ENCODE measurements at regions not wholly inside any gene's neighbourhood (a gene's known extent, or its start where the extent isn't known, plus 50 kb on each side); places are given as distances from the start of the nearest gene placed in this dataset.

GRCh38 chrX:13123857-13124345 is 79.5 kb upstream of the FAM9C start:
- Mint-ChIP-seq H3K9me3 (peaks cover 0 to 2% (median 0%) of the 10 kb centered on the region in 3 donors), H3K4me1 (peaks cover 8 to 12% (median 8%) of the 10 kb centered on the region in 3 donors), H3K27me3 (peaks cover 8% of the 10 kb centered on the region), H3K36me3 (no peaks in the 10 kb centered on the region), H3K27ac (peak overlapping the region in 2 of 3 donors; percentile 21 to 80), H3K4me3 (peak overlapping the region in 2 of 4 donors; percentile 34 to 82)

- Mint-ChIP-seq H3K4me1 (peaks cover 8 to 12% (median 8%) of the 10 kb centered on the region in 3 donors), H3K9me3 (peaks cover 0 to 2% (median 0%) of the 10 kb centered on the region in 3 donors), H3K27me3 (peaks cover 8% of the 10 kb centered on the region), H3K27ac (peak overlapping the region in 2 of 3 donors; percentile 71 to 80), H3K36me3 (no peaks in the 10 kb centered on the region), H3K4me3 (peak overlapping the region in 2 of 4 donors; percentile 34 to 82)
Measured at GRCh38 chrX:13123247-13123856, 78.9 kb upstream of the FAM9C start.

- peaks cover under 1 to 10% (median 5%) of the 10 kb centered on the region in 3 donors for H3K9me3 Mint-ChIP-seq
- no peak overlapping the region for H3K27ac Mint-ChIP-seq
- H3K4me1 Mint-ChIP-seq = peaks cover 8 to 12% (median 8%) of the 10 kb centered on the region in 3 donors
Measured at GRCh38 chrX:13121020-13121555, 76.7 kb upstream of the FAM9C start.

GRCh38 chrX:13120017-13120416 is 75.6 kb upstream of the FAM9C start:
- Mint-ChIP-seq H3K9me3 (peaks cover 0 to 10% (median 5%) of the 10 kb centered on the region in 3 donors), H3K36me3 (peaks cover 2% of the 10 kb centered on the region), H3K27me3 (peaks cover 15% of the 10 kb centered on the region), H3K27ac (peak overlapping the region in 1 of 3 donors; percentile 35), H3K4me1 (peaks cover 8 to 12% (median 8%) of the 10 kb centered on the region in 3 donors), H3K4me3 (no peak overlapping the region)

More at GRCh38 chrX:13121020-13121555, 76.7 kb upstream of the FAM9C start:
- Mint-ChIP-seq H3K27me3 (peaks cover 15% of the 10 kb centered on the region), H3K4me3 (no peak overlapping the region), H3K36me3 (peaks cover 2% of the 10 kb centered on the region)

- Mint-ChIP-seq H3K27me3 (peaks cover 15% of the 10 kb centered on the region), H3K4me1 (peaks cover 5 to 8% (median 8%) of the 10 kb centered on the region in 3 donors), H3K36me3 (peaks cover 2% of the 10 kb centered on the region), H3K27ac (no peak overlapping the region), H3K4me3 (no peak overlapping the region), H3K9me3 (peaks cover 0 to 10% (median 5%) of the 10 kb centered on the region in 3 donors)
Measured at GRCh38 chrX:13119386-13119785, 75.0 kb upstream of the FAM9C start.

- peaks cover 3% of the 10 kb centered on the region for H3K36me3 Mint-ChIP-seq
- peaks cover 12% of the 10 kb centered on the region for H3K27me3 Mint-ChIP-seq
- H3K9me3 Mint-ChIP-seq = peaks cover 0 to 10% (median 5%) of the 10 kb centered on the region in 3 donors
- no peak overlapping the region for H3K27ac Mint-ChIP-seq
- H3K4me1 Mint-ChIP-seq = no peaks in the 10 kb centered on the region
- no peak overlapping the region for H3K4me3 Mint-ChIP-seq
Measured at GRCh38 chrX:13115146-13115855, 70.9 kb upstream of the FAM9C start.

- Mint-ChIP-seq H3K4me3 (no peak overlapping the region), H3K4me1 (no peaks in the 10 kb centered on the region), H3K27me3 (peaks cover 5% of the 10 kb centered on the region), H3K9me3 (peaks cover 0 to 8% (median 7%) of the 10 kb centered on the region in 3 donors), H3K36me3 (peaks cover 4% of the 10 kb centered on the region), H3K27ac (no peak overlapping the region)
Measured at GRCh38 chrX:13112499-13112898, 68.1 kb upstream of the FAM9C start.

- Mint-ChIP-seq H3K27ac (no peak overlapping the region), H3K4me3 (no peak overlapping the region), H3K36me3 (peaks cover 3% of the 10 kb centered on the region), H3K4me1 (no peaks in the 10 kb centered on the region), H3K27me3 (peaks cover 6% of the 10 kb centered on the region), H3K9me3 (peaks cover 0 to 2% (median 0%) of the 10 kb centered on the region in 3 donors)
Measured at GRCh38 chrX:13110433-13111324, 66.3 kb upstream of the FAM9C start.

- peaks cover 0 to 2% (median 0%) of the 10 kb centered on the region in 3 donors for H3K9me3 Mint-ChIP-seq
- H3K27me3 Mint-ChIP-seq = peaks cover 8% of the 10 kb centered on the region
- H3K4me1 Mint-ChIP-seq = no peaks in the 10 kb centered on the region
- no peak overlapping the region for H3K4me3 Mint-ChIP-seq
- H3K36me3 Mint-ChIP-seq = peaks cover 3% of the 10 kb centered on the region
- H3K27ac Mint-ChIP-seq = no peak overlapping the region
Measured at GRCh38 chrX:13109817-13110216, 65.4 kb upstream of the FAM9C start.

GRCh38 chrX:13103914-13104274 is 59.5 kb upstream of the FAM9C start:
- H3K27me3 Mint-ChIP-seq = peaks cover 19% of the 10 kb centered on the region
- no peaks in the 10 kb centered on the region for H3K9me3 Mint-ChIP-seq
- H3K4me3 Mint-ChIP-seq = no peak overlapping the region
- H3K4me1 Mint-ChIP-seq = peaks cover 2 to 24% (median 17%) of the 10 kb centered on the region in 3 donors
- no peaks in the 10 kb centered on the region for H3K36me3 Mint-ChIP-seq
- H3K27ac Mint-ChIP-seq = no peak overlapping the region

- Mint-ChIP-seq H3K27ac (peak overlapping the region in 1 of 3 donors; percentile 14), H3K27me3 (peaks cover 19% of the 10 kb centered on the region), H3K36me3 (no peaks in the 10 kb centered on the region), H3K9me3 (no peaks in the 10 kb centered on the region), H3K4me3 (no peak overlapping the region), H3K4me1 (peaks cover 2 to 24% (median 17%) of the 10 kb centered on the region in 3 donors)
Measured at GRCh38 chrX:13103188-13103913, 58.9 kb upstream of the FAM9C start.

- peak overlapping the region in 2 of 4 donors; percentile 0 to 13 for H3K4me3 Mint-ChIP-seq
- peaks cover 18% of the 10 kb centered on the region for H3K27me3 Mint-ChIP-seq
- peak overlapping the region in 1 of 3 donors; percentile 14 for H3K27ac Mint-ChIP-seq
- no peaks in the 10 kb centered on the region for H3K36me3 Mint-ChIP-seq
- H3K9me3 Mint-ChIP-seq = no peaks in the 10 kb centered on the region
- H3K4me1 Mint-ChIP-seq = peaks cover 2 to 24% (median 17%) of the 10 kb centered on the region in 3 donors
Measured at GRCh38 chrX:13102636-13103035, 58.2 kb upstream of the FAM9C start.

GRCh38 chrX:13101441-13102139 is 57.2 kb upstream of the FAM9C start:
- peak overlapping the region in 2 of 4 donors; percentile 33 to 55 for H3K4me3 Mint-ChIP-seq
- H3K27ac Mint-ChIP-seq = peak overlapping the region in 1 of 3 donors; percentile 76
- H3K36me3 Mint-ChIP-seq = no peaks in the 10 kb centered on the region
- H3K27me3 Mint-ChIP-seq = peaks cover 14% of the 10 kb centered on the region
- H3K4me1 Mint-ChIP-seq = peaks cover 2 to 26% (median 17%) of the 10 kb centered on the region in 3 donors
- H3K9me3 Mint-ChIP-seq = no peaks in the 10 kb centered on the region

Measured in IgD-negative memory B cell (primary cell).